Omental fat pad (tissue), 3 donors: ENCODE measurements at regions not wholly inside any gene's neighbourhood (a gene's known extent, or its start where the extent isn't known, plus 50 kb on each side); places are given as distances from the start of the nearest gene placed in this dataset.
"Not testable (repeated sequence)": the region's sequence is repeated elsewhere in the genome, so short reads cannot be mapped to it uniquely, and the experiment has no call there.

Experiments used
- ATAC-seq: fragments of 150-250 bp; one replicate; pipeline ENCODE4 v1.9.1; 2016; ENCODE audit warnings: mild to moderate bottlenecking, moderate library complexity; ENCODE audit not compliant: low FRiP score
- DNase-seq: peaks from one replicate; pipeline ENCODE4 v3.0.0-alpha.2; 2019; ENCODE audit warnings: low spot score
- CTCF ChIP-seq, 3 donors: fragments of 450-650 bp; IDR thresholded peaks; one replicate each; pipeline ENCODE4 v1.5.1; 2016 to 2017; ENCODE audit warnings: antibody characterized with exemption in 3 of 3, mild to moderate bottlenecking in 3 of 3, moderate library complexity in 2 of 3

- no peak for TF ChIP-seq CTCF (IDR thresholded peaks at IDR 0.05)
- ATAC-seq, result no peak
Measured at GRCh38 chr13:39929583-39929982, 274.1 kb downstream of the COG6 start.

GRCh38 chr13:39930060-39930459, 274.6 kb downstream of the COG6 start:
- TF ChIP-seq CTCF (IDR thresholded peaks at IDR 0.05), result no peak
- ATAC-seq (no peak), DNase-seq (no peak)

More at GRCh38 chr13:39929583-39929982, 274.1 kb downstream of the COG6 start:
- DNase-seq, result no peak

GRCh38 chr13:39930544-39931444, 275.3 kb downstream of the COG6 start:
- ATAC-seq, result no peak
- DNase-seq, result no peak
- TF ChIP-seq CTCF (IDR thresholded peaks at IDR 0.05), result no peak

GRCh38 chr13:39931505-39931904, 276.0 kb downstream of the COG6 start:
- TF ChIP-seq CTCF (IDR thresholded peaks at IDR 0.05), result no peak
- ATAC-seq, result no peak

GRCh38 chr13:39932514-39932913, 277.1 kb downstream of the COG6 start:
- ATAC-seq, DNase-seq: not testable (repeated sequence)

More at GRCh38 chr13:39931505-39931904, 276.0 kb downstream of the COG6 start:
- no peak for DNase-seq

- no peak for TF ChIP-seq CTCF (IDR thresholded peaks at IDR 0.05)
- no peak for ATAC-seq
- DNase-seq, result no peak
Measured at GRCh38 chr13:39935155-39935554, 279.7 kb downstream of the COG6 start.

GRCh38 chr13:39938596-39938995, 283.1 kb downstream of the COG6 start:
- no peak for TF ChIP-seq CTCF (IDR thresholded peaks at IDR 0.05)
- DNase-seq, result no peak
- no peak for ATAC-seq
